GM21529 (cell line): ENCODE measurements at regions not wholly inside any gene's neighbourhood (a gene's known extent, or its start where the extent isn't known, plus 50 kb on each side); places are given as distances from the start of the nearest gene placed in this dataset.
"Not testable (repeated sequence)": the region's sequence is repeated elsewhere in the genome, so short reads cannot be mapped to it uniquely, and the experiment has no call there.

ENCODE experiments used
- ATAC-seq: cut with Tn5 transposase; IDR thresholded peaks from one replicate; pipeline ENCODE4 v1.9.1; 2021; ENCODE audit not compliant: unreplicated experiment

GRCh38 chr14:30417121-30417520, 141.8 kb upstream of the G2E3 start:
- no peak for ATAC-seq

- no peak for ATAC-seq
Measured at GRCh38 chr14:30417999-30418398, 141.0 kb upstream of the G2E3 start.

GRCh38 chr14:30419037-30419436, 139.9 kb upstream of the G2E3 start:
- no peak for ATAC-seq

- no peak for ATAC-seq
Measured at GRCh38 chr14:30420515-30420914, 138.4 kb upstream of the G2E3 start.

- ATAC-seq = no peak
Measured at GRCh38 chr14:30426463-30426862, 132.5 kb upstream of the G2E3 start.

GRCh38 chr14:30427401-30427800, 131.6 kb upstream of the G2E3 start:
- ATAC-seq = no peak

GRCh38 chr14:30427846-30428245, 131.1 kb upstream of the G2E3 start:
- ATAC-seq = no peak

- ATAC-seq = no peak
Measured at GRCh38 chr14:30431552-30431951, 127.4 kb upstream of the G2E3 start.

GRCh38 chr14:30440961-30441360, 118.0 kb upstream of the G2E3 start:
- ATAC-seq = no peak

GRCh38 chr14:30443368-30444007, 115.5 kb upstream of the G2E3 start:
- ATAC-seq = no peak

GRCh38 chr14:30444451-30444850, 114.5 kb upstream of the G2E3 start:
- ATAC-seq = no peak

GRCh38 chr14:30445011-30445793, 113.8 kb upstream of the G2E3 start:
- ATAC-seq = no peak

GRCh38 chr14:30445852-30446251, 113.1 kb upstream of the G2E3 start:
- ATAC-seq = no peak

GRCh38 chr14:30450631-30451545, 108.1 kb upstream of the G2E3 start:
- no peak for ATAC-seq

GRCh38 chr14:30456296-30456695, 102.7 kb upstream of the G2E3 start:
- ATAC-seq = no peak

- no peak for ATAC-seq
Measured at GRCh38 chr14:30462358-30462757, 96.6 kb upstream of the G2E3 start.

GRCh38 chr14:30464481-30464880, 94.5 kb upstream of the G2E3 start:
- ATAC-seq = no peak

- ATAC-seq = no peak
Measured at GRCh38 chr14:30468354-30468753, 90.6 kb upstream of the G2E3 start.

GRCh38 chr14:30471980-30472379, 87.0 kb upstream of the G2E3 start:
- no peak for ATAC-seq

- not testable (repeated sequence) for ATAC-seq
Measured at GRCh38 chr14:30473846-30474696, 84.9 kb upstream of the G2E3 start.

GRCh38 chr14:30482276-30482675, 76.7 kb upstream of the G2E3 start:
- ATAC-seq = no peak
